Right lobe of liver (tissue), 4 donors: ENCODE measurements at regions not wholly inside any gene's neighbourhood (a gene's known extent, or its start where the extent isn't known, plus 50 kb on each side); places are given as distances from the start of the nearest gene placed in this dataset.

ENCODE experiments used
- CTCF ChIP-seq, 4 donors: fragments of 200-600 bp in 3 of 4; fragments of 450-650 bp in 1 of 4; IDR thresholded peaks; one replicate each; pipeline versions ENCODE4 v1.5.1 to v1.8.0; 2016 to 2022; ENCODE audit warnings: antibody characterized with exemption in 4 of 4, mild to moderate bottlenecking in 2 of 4
- POLR2A ChIP-seq: fragments of 450-650 bp; IDR thresholded peaks from one replicate; pipeline ENCODE4 v1.6.1; 2017; ENCODE audit warnings: antibody characterized with exemption, mild to moderate bottlenecking
- donor health status: DM: no; HTN: no; CAD: no.
- donor health status: DM: no; HTN: no; CAD: no.
- donor health status: DM: no; HTN: yes; CAD: no.

- TF ChIP-seq CTCF (IDR thresholded peaks at IDR 0.05) (no peak), POLR2A (no peak)
These were observed 235.5 kb upstream of the EEF2KMT start for GRCh38 chr16:5333126-5333525.
